IPS-18a (cell line): ENCODE measurements at regions not wholly inside any gene's neighbourhood (a gene's known extent, or its start where the extent isn't known, plus 50 kb on each side); places are given as distances from the start of the nearest gene placed in this dataset.

Experiments
- H3K27ac ChIP-seq: one replicate; pipeline ENCODE4 v1.5.1; 2013; ENCODE audit warnings: low read length
- H3K27me3 ChIP-seq: one replicate; pipeline ENCODE4 v1.6.1; 2013; ENCODE audit warnings: mild to moderate bottlenecking, low read length; ENCODE audit not compliant: control insufficient read depth, insufficient read depth
- H3K36me3 ChIP-seq: one replicate; pipeline ENCODE4 v1.6.1; 2013; ENCODE audit warnings: low read depth, low read length; ENCODE audit not compliant: control insufficient read depth
- H3K4me1 ChIP-seq: one replicate; pipeline ENCODE4 v1.6.1; 2013; ENCODE audit warnings: low read depth, low read length; ENCODE audit not compliant: control insufficient read depth
- H3K4me3 ChIP-seq: one replicate; pipeline ENCODE4 v1.5.1; 2013; ENCODE audit warnings: low read length
- H3K9ac ChIP-seq: one replicate; pipeline ENCODE4 v1.6.1; 2013; ENCODE audit warnings: mild to moderate bottlenecking, low read length, moderate library complexity
- H3K9me3 ChIP-seq: one replicate; pipeline ENCODE4 v1.6.1; 2013; ENCODE audit warnings: low read depth, low read length; ENCODE audit not compliant: control insufficient read depth

DNA sequence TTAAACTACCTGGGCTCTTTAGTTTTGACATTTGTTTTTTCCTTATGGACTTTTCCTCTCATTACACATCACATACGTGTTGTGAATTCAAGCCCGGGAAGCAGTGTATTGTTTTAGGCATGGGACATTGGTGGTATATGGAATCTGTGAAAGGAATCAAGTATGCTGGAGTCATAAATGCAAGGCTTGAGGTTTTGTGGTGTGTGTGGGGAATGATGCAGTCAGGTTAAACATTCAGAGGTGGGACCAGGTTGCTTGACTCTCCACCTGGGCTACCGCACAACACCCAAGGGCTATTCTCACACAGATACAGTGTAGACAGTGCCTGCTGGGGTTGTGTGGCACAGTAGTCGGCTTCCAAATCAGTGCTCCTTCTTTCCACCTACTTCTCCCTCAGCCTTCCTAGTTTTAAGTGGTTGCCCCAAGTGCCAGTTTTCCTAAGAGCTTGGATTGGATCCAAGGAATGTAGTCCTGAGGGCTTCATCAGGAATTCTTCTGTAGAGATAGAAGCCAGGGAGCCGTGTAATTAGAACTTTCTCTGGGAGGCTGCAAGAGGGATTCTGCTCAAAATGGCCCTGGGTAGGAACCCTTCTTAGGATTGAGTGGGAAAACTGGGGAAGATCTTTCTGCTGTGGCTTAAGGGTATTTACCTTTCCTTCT lies 243.7 kb downstream of the C12orf75 start:
- H3K27me3 ChIP-seq = no peaks in the 10 kb centered on the region
- H3K4me1 ChIP-seq = no peaks in the 10 kb centered on the region
- no peaks in the 10 kb centered on the region for H3K9me3 ChIP-seq
- no peaks in the 10 kb centered on the region for H3K36me3 ChIP-seq
- H3K27ac ChIP-seq = no peak overlapping the region
- no peak overlapping the region for H3K9ac ChIP-seq
- H3K4me3 ChIP-seq = no peak overlapping the region

DNA sequence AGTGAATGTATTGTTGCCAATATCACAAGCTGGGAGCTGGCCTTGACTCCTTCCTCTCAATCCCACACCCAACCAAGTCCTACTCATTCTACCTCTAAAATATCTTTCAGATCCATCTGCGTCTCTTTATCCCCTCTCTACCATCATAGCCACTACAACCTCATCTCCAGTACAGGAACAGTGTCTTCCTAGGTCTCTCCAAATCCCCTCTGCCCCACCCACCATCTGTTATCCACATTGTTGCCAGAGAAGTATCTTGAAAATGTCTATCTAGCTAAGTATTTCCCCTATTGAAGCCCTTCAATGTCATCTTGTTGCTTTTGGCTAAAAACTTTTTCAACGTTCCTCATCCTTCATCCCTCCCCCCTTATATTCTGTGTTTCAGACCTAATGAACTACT lies 244.7 kb downstream of the C12orf75 start:
- no peaks in the 10 kb centered on the region for H3K36me3 ChIP-seq
- no peaks in the 10 kb centered on the region for H3K9me3 ChIP-seq
- H3K9ac ChIP-seq = no peak overlapping the region
- H3K4me3 ChIP-seq = no peak overlapping the region
- no peak overlapping the region for H3K27ac ChIP-seq
- H3K4me1 ChIP-seq = no peaks in the 10 kb centered on the region
- no peaks in the 10 kb centered on the region for H3K27me3 ChIP-seq

DNA sequence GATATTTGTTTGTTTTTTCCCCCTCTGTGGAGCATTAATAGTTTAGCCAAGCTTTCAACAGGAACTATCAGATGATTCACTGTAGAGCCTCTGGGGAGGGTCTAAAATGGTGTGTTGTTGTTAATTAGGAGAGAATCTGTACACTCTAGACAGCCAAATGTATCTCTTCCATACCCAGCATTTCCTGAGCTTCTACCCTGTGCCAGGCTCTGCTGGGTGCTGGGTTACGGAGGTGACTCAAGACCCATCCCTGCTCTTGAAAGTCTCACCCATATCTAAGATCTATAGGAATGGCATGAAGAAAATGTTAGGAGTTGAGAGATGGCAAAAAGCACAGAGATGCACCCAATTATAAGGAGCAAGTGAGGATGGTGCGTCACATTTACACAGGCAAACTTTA lies 245.8 kb downstream of the C12orf75 start:
- Histone ChIP-seq H3K27ac (no peak overlapping the region), H3K27me3 (no peaks in the 10 kb centered on the region), H3K36me3 (no peaks in the 10 kb centered on the region), H3K9me3 (no peaks in the 10 kb centered on the region), H3K9ac (no peak overlapping the region), H3K4me3 (no peak overlapping the region), H3K4me1 (no peaks in the 10 kb centered on the region)

DNA sequence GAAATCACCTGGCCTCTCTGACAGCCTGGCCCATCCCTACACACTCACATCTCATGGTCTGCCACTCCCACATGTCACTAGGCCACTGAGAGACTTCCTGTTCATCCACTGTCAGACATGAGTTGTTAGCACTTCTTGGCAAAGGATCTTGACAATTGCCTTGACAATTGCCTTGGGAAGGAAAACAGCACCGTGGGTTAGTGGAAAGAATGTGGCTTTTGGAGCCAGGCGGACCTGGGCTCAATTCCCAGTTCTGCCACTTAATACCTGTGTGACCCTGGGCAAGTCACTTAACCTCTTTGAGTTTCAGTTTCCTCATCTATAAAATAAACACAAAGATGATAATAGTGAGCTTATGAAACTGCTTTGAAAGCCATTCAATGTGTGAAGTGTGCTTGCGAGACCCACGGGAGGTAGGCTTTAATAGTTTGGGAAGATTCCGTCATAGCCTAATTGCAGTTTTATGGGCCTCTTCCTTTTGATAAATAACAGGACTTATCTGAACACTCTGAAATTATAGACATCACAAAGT lies 250.4 kb downstream of the C12orf75 start:
- Histone ChIP-seq H3K4me3 (no peak overlapping the region), H3K27ac (no peak overlapping the region), H3K36me3 (no peaks in the 10 kb centered on the region), H3K4me1 (no peaks in the 10 kb centered on the region), H3K9me3 (no peaks in the 10 kb centered on the region), H3K27me3 (no peaks in the 10 kb centered on the region), H3K9ac (no peak overlapping the region)

DNA sequence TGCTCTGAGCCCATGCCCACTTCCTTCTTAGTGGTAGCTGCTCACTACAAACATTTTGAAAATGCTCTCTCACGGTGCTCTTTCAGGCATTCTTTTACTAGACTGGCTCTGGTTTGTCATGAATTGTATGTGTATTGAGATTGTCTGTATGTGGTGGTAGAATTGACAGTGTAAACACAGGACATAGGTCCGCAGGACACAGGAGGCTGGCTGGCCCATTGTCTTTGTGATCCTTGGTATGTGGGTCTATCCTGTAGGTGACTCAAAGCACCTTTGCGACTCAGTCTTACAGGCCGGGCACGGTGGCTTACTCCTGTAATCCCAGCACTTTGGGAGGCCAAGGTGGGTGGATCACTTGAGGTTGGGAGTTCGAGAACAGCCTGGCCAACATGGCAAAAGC lies 250.9 kb downstream of the C12orf75 start:
- no peaks in the 10 kb centered on the region for H3K4me1 ChIP-seq
- H3K27ac ChIP-seq = no peak overlapping the region

DNA sequence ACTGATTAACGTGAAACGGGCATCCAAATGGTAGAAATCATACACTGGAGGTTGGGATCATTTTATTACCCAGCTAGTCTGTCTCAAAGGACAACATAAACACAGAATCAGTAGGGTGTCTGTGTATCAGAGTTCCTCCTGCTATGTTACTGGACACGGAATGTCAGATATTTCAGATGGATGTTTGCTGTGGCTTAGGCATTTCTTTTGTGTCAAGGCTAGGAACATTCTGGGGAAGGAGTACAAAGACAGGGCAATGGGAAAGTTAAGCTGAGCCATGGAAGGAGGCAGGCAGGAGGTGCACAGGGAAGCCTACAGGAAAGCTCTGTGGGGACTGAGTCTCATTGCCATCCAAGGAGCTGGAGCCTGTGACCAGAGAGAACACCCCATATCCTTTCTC lies 254.6 kb downstream of the C12orf75 start:
- H3K27ac ChIP-seq = no peak overlapping the region
- no peaks in the 10 kb centered on the region for H3K9me3 ChIP-seq
- H3K4me3 ChIP-seq = no peak overlapping the region
- H3K27me3 ChIP-seq = no peaks in the 10 kb centered on the region
- no peaks in the 10 kb centered on the region for H3K4me1 ChIP-seq
- H3K9ac ChIP-seq = no peak overlapping the region
- no peaks in the 10 kb centered on the region for H3K36me3 ChIP-seq

More for the DNA sequence above, 250.9 kb downstream of the C12orf75 start:
- Histone ChIP-seq H3K27me3 (no peaks in the 10 kb centered on the region), H3K36me3 (no peaks in the 10 kb centered on the region), H3K4me3 (no peak overlapping the region), H3K9me3 (no peaks in the 10 kb centered on the region), H3K9ac (no peak overlapping the region)

DNA sequence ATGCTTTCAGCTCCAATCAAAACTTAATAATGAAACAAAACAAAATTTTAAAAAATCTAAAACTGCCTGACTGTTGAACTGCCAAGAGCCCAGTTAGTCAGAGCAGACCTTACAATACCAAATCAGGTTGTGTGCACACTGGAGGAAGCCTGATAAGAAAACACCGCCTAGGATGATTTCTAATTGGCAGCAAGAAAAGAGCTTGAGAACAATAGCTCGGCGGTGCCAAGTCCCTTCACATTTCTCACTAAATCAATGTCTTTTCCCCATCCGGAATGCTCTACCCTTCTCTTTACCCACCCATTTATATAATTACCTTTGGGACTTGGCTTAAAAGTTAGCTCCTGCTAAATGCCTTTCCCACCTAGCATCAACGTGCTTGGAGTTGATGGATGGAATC lies 256.7 kb downstream of the C12orf75 start:
- no peaks in the 10 kb centered on the region for H3K4me1 ChIP-seq
- no peaks in the 10 kb centered on the region for H3K27me3 ChIP-seq
- no peak overlapping the region for H3K9ac ChIP-seq
- no peaks in the 10 kb centered on the region for H3K36me3 ChIP-seq
- H3K4me3 ChIP-seq = no peak overlapping the region
- H3K27ac ChIP-seq = no peak overlapping the region
- H3K9me3 ChIP-seq = no peaks in the 10 kb centered on the region

DNA sequence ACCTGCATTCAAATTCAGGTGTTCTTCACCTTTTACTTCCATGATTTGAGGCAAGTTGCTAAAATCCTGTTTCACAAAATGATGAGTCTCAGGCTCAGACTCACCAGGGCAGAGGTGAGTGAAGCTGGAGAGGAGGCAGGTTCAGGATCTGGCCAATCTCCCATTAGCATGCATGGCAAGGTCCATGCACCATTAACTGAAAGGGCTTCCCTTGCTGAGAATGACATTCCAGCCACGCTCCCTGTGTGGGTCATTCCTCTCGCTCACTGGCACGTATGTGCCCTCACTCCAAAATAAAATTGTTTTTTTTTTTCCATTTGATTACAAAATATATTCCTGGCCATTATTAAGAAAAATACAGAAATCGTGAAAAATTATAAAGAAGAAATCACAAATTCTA lies 257.6 kb downstream of the C12orf75 start:
- Histone ChIP-seq H3K9me3 (no peaks in the 10 kb centered on the region), H3K36me3 (no peaks in the 10 kb centered on the region), H3K4me1 (no peaks in the 10 kb centered on the region), H3K27me3 (no peaks in the 10 kb centered on the region), H3K4me3 (no peak overlapping the region), H3K27ac (no peak overlapping the region), H3K9ac (no peak overlapping the region)

DNA sequence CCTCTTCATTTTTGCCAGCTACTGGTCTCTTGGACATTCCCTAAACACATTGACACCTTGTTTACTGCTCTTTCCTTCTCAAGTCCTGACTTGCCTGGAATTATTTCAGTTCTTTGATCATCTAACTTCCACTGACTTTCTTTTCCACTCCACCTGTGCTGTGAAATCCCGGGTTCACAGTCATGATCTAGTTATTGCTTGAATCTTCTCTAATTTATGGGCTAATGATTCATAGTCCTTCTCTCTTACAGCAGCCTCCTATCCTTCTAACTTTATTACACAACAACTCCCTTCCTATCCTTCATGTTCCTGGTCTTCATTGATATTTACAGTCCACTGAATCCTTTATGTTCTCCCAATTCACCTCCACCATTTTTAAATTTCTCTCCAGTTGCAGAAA lies 260.1 kb downstream of the C12orf75 start:
- Histone ChIP-seq H3K9ac (no peak overlapping the region), H3K4me3 (no peak overlapping the region), H3K27ac (no peak overlapping the region), H3K27me3 (no peaks in the 10 kb centered on the region), H3K36me3 (no peaks in the 10 kb centered on the region), H3K9me3 (no peaks in the 10 kb centered on the region), H3K4me1 (no peaks in the 10 kb centered on the region)

DNA sequence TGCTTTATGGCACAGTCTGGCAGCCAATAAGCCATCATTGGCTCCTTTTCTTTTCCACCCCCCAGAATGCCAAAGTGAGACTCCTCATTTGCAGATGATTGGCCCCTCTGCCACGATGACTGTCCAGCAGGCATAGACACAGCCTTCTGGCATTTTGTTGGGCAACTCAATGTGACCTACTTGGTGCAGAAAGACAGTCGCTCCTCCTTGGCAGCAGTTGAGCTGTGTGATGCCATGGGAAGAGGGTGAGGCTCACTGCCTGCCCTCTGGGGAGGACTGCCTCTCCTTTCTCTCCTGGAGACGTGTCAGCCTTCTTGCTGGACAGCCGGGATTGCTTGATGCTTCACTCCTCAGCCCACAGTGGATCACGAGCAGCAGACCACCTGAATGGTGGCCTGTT lies 264.9 kb downstream of the C12orf75 start:
- H3K4me3 ChIP-seq = no peak overlapping the region
- H3K27me3 ChIP-seq = no peaks in the 10 kb centered on the region
- no peaks in the 10 kb centered on the region for H3K9me3 ChIP-seq
- H3K27ac ChIP-seq = no peak overlapping the region
- no peak overlapping the region for H3K9ac ChIP-seq
- H3K36me3 ChIP-seq = no peaks in the 10 kb centered on the region
- H3K4me1 ChIP-seq = peaks cover 8% of the 10 kb centered on the region

DNA sequence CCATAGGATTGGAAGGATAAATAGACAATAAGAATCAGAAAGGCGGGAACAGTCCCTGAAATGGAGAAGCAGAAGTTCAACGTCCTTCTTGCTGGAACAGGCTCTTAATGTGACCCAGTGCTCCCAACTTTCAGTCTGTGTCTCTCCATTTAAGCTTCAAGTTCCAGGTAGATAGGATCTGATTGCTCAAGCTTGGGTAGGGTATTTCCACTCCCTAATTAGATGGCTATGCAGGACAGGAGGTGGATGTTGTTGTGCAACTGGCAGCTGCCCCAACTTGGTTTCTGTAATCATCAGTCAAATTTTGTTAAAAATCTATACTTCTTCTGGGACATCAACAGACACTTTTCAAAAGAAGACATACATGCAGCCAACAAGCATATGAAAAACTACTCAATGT lies 266.2 kb downstream of the C12orf75 start:
- Histone ChIP-seq H3K27me3 (no peaks in the 10 kb centered on the region), H3K9me3 (no peaks in the 10 kb centered on the region), H3K36me3 (no peaks in the 10 kb centered on the region)

DNA sequence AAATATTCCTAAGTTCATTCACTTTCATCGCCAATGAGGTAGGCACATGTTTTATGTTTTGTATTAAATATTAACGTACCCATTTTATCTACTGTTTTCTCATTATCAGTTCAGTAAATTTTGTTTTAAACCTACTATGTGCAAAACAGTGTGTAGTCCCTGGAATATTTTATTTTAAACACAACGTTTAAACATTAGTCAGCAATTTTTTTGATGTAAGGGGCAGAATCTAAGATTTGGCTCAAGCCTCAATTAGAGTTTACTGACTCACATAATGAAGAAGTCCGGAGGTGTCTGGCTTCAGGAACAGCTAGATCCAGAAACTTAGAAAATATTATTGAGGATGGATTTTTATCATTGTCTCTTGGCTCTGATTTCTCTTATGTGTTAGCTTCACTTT lies 267.5 kb downstream of the C12orf75 start:
- Histone ChIP-seq H3K27ac (no peak overlapping the region), H3K4me3 (no peak overlapping the region), H3K4me1 (peaks cover 8% of the 10 kb centered on the region), H3K9ac (no peak overlapping the region), H3K27me3 (no peaks in the 10 kb centered on the region), H3K36me3 (no peaks in the 10 kb centered on the region), H3K9me3 (no peaks in the 10 kb centered on the region)

More for the DNA sequence above, 266.2 kb downstream of the C12orf75 start:
- peaks cover 8% of the 10 kb centered on the region for H3K4me1 ChIP-seq
- no peak overlapping the region for H3K4me3 ChIP-seq
- H3K27ac ChIP-seq = no peak overlapping the region
- H3K9ac ChIP-seq = no peak overlapping the region
